KOPT-K1 (cell line): ENCODE measurements at regions not wholly inside any gene's neighbourhood (a gene's known extent, or its start where the extent isn't known, plus 50 kb on each side); places are given as distances from the start of the nearest gene placed in this dataset.
"Not testable (repeated sequence)": the region's sequence is repeated elsewhere in the genome, so short reads cannot be mapped to it uniquely, and the experiment has no call there.

Source experiments
- H3K27ac ChIP-seq: fragments of 200-600 bp; sonication (generic); 2 replicates; pipeline ENCODE4 v1.5.1; 2016; ENCODE audit warnings: antibody characterized with exemption, mild to moderate bottlenecking, low read depth, low read length; ENCODE audit not compliant: poor library complexity, severe bottlenecking
- H3K36me3 ChIP-seq: fragments of 200-600 bp; sonication (generic); 2 replicates; pipeline ENCODE4 v1.5.1; 2017; ENCODE audit warnings: antibody characterized with exemption, mild to moderate bottlenecking, low read length, moderate library complexity; ENCODE audit not compliant: insufficient read depth
- H3K9me3 ChIP-seq: fragments of 200-600 bp; sonication (generic); 2 replicates; pipeline ENCODE4 v1.5.1; 2017; ENCODE audit warnings: antibody characterized with exemption, low read length, mild to moderate bottlenecking; ENCODE audit not compliant: insufficient read depth, poor library complexity, severe bottlenecking

DNA sequence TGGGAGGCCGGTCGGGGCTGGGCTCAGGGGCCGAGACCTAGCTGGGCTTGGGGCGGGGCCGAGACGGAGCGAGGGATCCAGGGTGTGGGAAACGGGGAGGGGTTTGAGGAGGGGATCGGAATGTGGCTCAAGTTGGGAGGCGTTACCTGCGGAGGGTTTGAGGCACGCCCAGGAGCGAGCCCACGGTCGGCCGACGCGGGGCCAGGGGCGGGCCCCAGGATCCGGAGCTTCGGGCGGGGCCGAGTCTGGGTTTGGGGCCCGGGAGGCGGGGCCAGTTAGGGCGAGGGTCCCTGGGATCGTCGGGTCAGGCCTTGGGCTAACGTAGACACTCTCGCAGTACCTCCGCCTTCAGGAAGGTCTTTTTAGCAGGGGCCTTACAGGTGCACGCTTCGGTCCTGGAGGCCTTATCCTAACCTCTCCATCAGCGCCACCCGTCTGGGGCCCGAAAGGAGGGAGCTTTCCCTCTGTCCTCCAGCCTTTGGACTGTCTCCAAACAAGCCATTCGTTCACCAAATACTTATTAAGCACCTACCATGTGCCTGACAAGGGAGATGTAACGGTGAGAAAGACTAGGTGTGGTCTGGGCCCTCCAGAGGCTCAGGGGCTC, 228.2 kb upstream of the FRG2C start:
- H3K9me3 ChIP-seq, H3K36me3 ChIP-seq: not testable (repeated sequence)
- peak overlapping the region; percentile 68 for H3K27ac ChIP-seq

DNA sequence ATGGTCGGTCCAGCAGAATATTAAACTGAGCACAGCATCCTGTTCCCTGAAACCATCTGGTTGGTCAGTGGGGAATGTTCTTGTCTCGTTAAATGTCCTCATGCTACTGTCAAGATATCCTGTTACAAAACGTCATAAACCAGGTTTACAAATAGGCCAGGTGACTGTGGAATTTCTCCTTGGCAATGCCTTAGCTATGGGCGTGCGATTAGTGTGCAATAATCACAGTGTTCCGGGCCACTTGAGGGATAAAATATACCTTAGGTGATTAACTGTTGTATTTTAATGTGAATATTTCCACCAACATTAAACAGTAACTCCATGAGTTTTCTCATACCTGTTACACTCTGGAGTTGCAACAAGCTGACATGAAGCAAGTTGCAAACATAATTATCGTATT, 223.1 kb upstream of the FRG2C start:
- not testable (repeated sequence) for H3K9me3 ChIP-seq, H3K36me3 ChIP-seq, H3K27ac ChIP-seq

DNA sequence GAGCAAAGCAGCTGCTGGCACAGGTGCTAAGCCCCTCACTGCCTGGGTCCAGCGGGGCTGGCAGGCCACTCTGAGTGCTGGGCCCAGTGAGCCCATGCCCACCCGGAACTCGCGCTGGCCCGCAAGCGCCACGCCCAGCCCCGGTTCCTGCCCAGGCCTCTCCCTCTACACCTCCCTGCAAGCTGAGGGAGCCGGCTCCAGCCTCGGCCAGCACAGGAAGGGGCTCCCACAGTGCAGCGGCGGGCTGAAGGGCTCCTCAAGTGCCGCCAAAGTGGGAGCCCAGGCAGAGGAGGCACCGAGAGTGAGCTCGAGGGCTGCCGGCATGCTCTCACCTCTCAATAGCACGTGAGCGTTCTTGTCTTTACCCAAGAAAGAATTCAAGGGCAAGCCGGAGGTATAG, 219.5 kb upstream of the FRG2C start:
- H3K9me3 ChIP-seq, H3K27ac ChIP-seq, H3K36me3 ChIP-seq: not testable (repeated sequence)

DNA sequence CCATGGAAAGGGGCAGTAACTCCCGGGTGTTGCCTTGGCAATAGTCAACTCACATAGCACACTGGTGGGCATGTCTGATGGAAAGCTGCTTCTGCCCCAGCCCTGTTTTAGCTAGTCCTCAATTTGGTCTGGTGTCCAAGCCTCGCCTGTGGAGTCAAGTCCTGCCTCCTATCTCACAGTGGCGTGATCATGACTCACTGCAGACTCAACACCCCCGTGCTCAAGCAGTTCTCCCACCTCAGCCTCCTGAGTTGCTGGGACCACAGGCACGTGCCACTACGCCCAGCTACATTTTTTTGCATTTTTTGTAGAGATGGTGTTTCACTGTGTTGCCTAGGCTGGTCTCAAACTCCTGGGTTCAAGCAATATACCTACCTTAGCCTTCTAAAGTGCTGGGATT, 218.9 kb upstream of the FRG2C start:
- H3K27ac ChIP-seq, H3K9me3 ChIP-seq, H3K36me3 ChIP-seq: not testable (repeated sequence)

DNA sequence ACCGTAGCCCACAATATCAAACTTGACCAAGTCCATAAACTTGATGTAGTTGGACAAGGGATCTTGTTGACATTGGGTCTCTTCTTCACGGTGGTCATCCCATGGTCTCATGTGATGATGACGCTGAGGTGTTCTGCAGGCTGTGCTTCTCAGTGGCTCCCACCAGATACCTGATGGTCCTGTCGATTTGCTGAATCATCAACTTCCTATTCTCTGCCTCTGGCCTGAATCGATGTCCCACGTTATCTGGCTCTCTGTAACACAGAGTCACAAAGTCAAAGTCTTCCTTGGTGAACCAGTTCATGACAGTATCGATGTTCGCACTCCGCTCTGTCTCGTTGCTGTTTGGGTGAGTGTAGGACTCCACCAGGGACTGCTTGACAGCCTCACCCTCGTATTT, 217.2 kb upstream of the FRG2C start:
- H3K27ac ChIP-seq, H3K36me3 ChIP-seq, H3K9me3 ChIP-seq: not testable (repeated sequence)

DNA sequence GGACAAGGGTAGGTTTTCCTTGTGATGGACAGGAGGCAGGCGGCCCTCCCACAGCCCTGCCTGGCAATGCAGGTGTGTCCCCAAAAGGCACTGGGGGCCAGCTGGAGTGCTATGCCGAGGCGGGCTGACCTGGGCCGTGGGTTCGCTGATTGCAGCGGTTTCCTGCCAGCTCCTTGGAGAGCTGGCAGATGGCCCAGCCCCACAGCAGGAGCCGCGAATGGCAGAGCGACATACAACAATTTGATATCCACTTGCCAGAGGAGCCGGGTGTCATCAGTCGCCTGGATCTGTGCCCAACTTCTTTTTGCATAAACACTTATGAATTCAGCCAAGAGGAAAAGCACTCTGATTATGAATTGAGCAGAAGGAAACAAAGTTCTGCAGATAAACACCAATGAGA, 210.8 kb upstream of the FRG2C start:
- H3K9me3 ChIP-seq, H3K27ac ChIP-seq, H3K36me3 ChIP-seq: not testable (repeated sequence)

DNA sequence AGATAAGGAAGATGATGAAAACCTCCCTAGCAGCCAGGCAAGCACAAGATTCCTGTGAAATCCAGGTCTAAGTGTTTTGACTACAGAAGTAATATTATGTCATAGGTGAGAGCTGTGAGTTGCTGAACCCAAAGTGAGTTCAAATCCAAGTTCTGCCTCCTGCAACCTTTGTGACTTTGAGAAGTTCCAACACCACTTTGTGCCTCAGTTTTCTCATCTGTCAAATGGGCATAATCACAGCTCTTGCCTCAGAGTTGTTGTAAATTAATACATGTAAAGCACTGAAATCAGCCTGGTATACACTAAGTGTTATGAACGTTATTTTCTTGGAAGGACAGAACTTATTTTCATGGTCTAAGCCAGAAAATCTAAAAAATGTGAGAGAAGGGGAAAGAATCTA, 210.3 kb upstream of the FRG2C start:
- not testable (repeated sequence) for H3K27ac ChIP-seq, H3K36me3 ChIP-seq, H3K9me3 ChIP-seq

DNA sequence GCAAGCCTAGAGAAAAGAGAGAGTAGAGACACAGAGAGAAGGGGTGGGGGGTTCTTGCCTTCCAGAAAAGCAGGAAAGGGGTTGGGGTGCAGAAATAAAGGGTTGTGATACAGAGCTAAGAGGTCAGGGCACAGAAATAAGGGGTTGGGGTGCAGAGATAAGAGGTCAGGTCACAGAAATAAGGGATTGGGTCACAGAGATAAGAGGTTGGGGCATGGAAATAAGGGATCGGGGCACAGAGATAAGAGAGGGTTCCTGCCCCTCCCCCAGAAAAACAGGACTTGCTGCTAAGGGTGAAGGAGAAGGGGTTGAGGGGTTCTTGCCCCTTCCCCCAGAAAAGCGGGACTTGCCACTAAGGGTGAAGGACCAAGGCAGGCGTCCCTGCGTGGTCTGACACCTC, 189.6 kb upstream of the FRG2C start:
- H3K27ac ChIP-seq, H3K9me3 ChIP-seq, H3K36me3 ChIP-seq: not testable (repeated sequence)

DNA sequence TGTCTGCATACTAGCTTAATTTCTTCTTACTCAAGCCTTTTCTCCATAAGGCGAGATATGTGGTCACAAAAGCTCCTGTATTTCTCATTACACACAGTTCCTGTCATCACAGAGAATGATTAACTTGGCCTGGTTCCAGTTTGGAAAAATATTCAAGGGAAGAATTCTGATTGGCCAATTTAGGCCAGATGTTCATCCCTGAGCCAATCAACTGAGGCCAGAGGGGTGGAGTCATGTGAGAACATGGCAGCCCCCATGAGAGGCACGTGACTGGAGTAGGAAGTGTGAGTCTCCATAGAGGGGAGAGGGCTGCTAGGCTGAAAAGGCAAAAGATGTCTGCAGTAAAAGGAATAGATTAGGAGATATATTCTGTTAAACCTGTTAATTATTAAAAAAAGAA, 167.5 kb upstream of the FRG2C start:
- not testable (repeated sequence) for H3K27ac ChIP-seq, H3K9me3 ChIP-seq, H3K36me3 ChIP-seq

DNA sequence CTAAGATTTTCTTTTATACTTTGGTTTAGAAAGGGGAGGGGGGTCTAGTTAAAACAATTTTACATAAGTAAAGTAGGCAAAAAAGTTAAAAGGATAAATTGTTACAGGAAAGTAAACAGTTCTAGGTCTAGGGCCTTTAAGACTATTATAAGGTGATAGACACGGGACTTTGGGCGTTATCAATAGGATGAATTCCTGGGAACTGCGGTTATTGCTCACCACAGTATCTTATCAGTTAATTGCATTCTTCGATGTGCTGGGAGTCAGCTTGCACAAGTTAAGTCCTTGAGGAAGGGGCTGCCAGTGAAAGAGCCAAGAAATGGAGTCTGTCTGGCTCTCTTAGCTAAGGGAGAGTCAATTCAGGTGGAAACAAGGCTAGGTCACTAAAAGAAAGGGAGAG, 163.8 kb upstream of the FRG2C start:
- not testable (repeated sequence) for H3K36me3 ChIP-seq, H3K27ac ChIP-seq, H3K9me3 ChIP-seq

DNA sequence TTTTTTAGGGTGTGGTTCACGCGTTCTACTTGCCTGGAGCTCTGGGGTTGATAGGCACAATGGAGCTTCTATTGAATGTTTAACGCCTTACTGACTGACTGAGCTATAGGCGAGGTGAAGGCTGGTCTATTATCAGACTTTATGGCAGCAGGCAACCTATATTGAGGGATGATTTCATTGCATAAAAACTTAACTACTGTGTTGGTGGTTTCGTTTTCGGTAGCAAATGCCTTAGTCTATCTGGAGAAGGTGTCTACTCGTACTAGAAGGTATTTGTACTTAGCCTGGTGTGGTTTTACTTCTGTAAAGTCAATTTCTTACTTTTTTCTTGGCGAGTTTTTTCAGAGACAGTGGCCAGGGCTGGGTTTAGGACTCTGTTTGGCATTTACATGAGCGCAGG, 162.0 kb upstream of the FRG2C start:
- H3K36me3 ChIP-seq, H3K27ac ChIP-seq, H3K9me3 ChIP-seq: not testable (repeated sequence)

DNA sequence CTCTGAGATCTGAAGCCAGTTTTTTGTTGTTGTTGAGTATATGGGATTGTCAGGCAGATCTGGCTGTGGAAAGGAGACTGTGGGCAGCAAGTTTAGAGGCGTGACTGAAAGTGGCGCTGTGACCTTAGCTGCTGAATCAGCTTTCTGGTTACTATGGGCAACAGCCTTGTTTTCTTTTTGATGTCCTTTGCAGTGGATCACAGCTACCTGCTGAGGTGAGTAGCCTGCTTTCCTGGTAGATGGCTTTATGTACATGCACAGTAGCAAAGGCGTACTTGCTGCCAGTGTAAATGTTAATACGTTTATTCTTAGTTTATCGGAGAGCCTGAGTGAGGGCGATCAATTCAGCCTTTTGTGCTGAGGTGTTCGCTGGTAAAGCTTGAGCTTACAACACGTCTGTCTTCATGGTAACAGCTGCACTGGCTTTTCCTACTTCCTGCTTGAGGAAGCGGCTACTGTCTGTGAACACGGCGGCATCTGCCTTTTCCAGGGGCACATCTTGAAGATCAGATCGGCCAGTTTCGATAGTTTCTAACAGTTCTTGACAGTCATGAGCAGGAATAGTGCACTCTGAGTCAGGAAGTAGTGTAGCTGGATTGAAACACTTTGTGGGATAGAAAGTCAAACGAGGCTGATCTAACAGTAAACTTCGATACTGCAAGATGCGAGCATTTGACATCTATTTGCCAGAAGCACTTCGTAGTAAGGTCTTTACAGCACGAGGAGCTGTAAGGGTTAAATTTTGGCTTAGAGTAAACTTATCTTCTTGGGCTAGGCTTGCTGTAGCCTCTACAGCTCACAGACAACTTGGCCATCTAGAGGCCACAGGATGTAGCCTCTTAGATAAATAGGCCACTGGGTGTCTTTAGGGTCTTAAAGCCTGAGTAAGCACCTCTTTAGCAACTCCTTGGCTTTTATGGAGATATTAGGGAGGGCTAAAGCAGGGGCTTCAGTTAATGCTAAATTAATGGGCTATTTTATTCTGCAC, 161.1 kb upstream of the FRG2C start:
- H3K27ac ChIP-seq, H3K9me3 ChIP-seq, H3K36me3 ChIP-seq: not testable (repeated sequence)

DNA sequence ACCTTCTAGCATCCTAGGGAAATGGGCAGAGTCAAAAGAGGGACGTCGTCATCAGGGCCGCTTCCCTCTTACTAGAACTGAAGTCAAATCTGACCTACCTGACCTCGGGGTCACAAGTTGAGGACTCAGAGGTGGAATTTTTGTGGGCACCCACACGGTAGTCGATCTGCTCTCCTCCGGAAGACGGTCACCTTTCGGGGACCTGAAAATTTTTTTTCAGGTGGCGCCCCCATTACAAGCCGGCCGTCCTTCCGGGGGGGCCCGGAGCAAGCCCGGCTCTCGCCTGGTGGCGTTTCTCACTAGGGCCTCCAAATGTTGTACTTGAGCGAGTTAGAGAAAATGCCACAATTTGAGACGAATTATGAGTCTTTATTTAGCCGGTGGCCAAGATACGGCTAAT, 157.5 kb upstream of the FRG2C start:
- H3K27ac ChIP-seq: no peak overlapping the region
- peaks cover 6% of the 10 kb centered on the region for H3K9me3 ChIP-seq

DNA sequence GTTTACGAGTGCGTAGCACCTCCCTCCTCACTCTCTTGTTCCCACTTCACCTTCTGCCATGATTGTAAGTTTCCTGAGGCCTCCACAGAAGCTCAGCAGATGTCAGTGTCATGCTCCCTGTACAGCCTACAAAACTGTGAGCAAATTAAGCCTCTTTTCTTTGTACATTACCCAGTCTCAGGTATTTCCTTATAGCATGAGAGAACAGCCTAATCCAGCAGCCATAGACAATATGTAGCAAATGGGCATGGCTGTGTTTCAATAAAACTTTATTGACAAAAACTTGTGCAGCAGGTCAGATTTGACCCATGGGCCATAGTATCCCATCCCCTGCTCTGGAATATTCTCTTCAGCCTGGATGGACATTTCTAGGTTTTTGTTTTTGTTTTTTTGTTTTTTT, 156.2 kb upstream of the FRG2C start:
- H3K27ac ChIP-seq, H3K9me3 ChIP-seq, H3K36me3 ChIP-seq: not testable (repeated sequence)

More for the DNA sequence above, 157.5 kb upstream of the FRG2C start:
- H3K36me3 ChIP-seq: no peaks in the 10 kb centered on the region

DNA sequence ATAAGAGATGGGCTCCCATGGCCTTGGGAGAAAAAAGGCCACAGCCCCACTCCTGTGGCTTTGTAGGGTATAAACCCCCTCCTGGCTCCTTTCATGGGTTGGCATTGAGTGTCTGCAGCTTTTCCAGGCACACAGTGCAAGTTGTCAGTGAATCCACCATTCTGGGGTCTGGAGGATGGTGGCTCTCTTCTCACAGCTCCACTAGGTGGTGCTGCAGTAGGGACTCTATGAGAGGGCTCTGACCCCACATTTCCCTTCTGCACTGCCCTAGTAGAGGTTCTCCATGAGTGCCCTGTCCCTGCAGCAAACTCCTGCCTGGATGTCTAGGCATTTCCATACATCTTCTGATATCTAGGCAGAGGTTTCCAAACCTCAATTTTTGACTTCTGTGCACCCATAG, 136.5 kb upstream of the FRG2C start:
- H3K9me3 ChIP-seq, H3K36me3 ChIP-seq, H3K27ac ChIP-seq: not testable (repeated sequence)

DNA sequence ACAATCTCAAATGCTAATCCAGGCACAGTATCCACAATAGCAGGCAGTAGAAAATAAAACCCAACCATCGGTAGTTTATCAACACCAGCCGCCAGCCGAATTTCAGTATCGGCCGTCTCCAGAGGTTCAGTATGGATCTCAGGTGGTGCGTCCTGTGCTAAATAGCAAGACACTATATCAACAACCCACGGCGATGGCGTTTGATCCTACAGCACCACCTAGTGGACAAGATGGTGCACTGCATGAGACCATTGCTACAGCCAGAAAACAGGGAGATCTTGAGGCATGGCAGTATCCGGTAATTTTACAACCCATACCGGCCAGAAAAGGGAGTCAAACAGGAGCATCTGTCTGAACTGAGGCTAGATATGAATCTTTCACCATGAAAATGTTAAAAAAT, 112.0 kb upstream of the FRG2C start:
- H3K9me3 ChIP-seq: peaks cover 14% of the 10 kb centered on the region
- not testable (repeated sequence) for H3K36me3 ChIP-seq, H3K27ac ChIP-seq
